GM19351 (cell line): ENCODE measurements at regions not wholly inside any gene's neighbourhood (a gene's known extent, or its start where the extent isn't known, plus 50 kb on each side); places are given as distances from the start of the nearest gene placed in this dataset.
A peak's percentile ranks its signal among the peaks of the same experiment; 100 is the strongest.

ENCODE experiments used
- ATAC-seq: cut with Tn5 transposase; IDR thresholded peaks from one replicate; pipeline ENCODE4 v1.9.1; 2021; ENCODE audit warnings: mild to moderate bottlenecking, moderate library complexity; ENCODE audit not compliant: unreplicated experiment

DNA sequence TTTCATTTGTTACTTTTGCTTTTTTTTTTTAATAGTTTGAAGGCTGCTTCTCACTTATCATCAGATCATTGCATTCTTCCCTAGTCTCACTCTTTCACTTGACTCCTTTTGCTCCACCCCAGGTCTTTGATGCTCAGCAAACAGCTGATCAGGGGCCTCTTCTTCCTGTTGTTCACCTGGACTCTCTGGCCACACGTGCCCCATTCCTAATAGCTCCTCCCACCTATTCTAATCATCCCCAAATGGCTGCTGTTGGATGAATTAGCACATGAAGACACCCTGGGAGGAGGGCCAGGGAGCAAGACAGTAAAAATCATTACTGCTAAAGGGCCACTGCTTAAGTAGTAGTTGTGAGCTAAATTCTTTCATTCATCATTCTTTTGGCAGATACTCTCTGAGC lies 119.5 kb downstream of the MAB21L3 start:
- no peak for ATAC-seq

- ATAC-seq = no peak
Measured at GRCh38 chr1:116231752-116232151, 120.6 kb downstream of the MAB21L3 start.

GRCh38 chr1:116232989-116233514 lies 121.9 kb downstream of the MAB21L3 start:
- no peak for ATAC-seq

DNA sequence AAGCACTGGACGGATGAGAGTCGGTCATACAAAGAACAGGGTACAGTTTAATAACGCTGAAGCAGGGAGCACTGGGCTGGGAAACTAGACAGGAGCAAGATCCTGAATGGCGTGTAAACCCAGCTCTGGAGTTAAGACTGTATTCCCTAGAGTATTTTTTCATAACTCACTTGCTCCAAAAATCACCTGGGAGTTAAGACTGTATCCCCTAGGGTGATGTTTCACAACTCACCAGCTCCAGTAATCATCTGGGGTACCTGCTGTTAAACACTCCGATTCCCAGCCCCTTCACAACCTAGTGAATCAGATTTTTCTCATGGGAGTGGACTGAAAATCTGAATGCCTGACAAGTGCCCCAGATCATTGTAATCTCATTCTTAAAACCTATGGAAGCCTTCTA lies 123.2 kb downstream of the MAB21L3 start:
- ATAC-seq = no peak

- ATAC-seq = no peak
Measured at GRCh38 chr1:116239916-116240315, 128.7 kb downstream of the MAB21L3 start.

DNA sequence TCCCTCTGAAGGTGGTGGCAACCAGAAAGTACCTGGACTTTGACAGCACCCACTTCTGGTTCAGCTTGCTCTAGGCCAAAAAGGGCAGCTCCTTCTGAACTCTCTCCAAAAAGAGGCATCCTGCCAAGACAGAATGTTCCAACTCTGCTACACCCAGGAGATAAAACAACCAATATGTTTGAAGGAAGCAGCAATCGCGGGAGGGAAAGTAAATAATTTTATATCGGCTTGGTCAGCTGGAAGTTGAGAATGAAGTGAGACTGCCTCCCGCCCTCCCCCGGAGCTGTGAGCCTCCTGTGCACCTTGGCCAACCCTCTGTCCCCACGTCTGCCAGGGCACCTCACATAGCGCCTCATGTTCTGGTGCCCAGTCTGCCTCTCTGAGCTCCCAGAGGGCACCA lies 130.3 kb upstream of the ATP1A1 start:
- no peak for ATAC-seq

DNA sequence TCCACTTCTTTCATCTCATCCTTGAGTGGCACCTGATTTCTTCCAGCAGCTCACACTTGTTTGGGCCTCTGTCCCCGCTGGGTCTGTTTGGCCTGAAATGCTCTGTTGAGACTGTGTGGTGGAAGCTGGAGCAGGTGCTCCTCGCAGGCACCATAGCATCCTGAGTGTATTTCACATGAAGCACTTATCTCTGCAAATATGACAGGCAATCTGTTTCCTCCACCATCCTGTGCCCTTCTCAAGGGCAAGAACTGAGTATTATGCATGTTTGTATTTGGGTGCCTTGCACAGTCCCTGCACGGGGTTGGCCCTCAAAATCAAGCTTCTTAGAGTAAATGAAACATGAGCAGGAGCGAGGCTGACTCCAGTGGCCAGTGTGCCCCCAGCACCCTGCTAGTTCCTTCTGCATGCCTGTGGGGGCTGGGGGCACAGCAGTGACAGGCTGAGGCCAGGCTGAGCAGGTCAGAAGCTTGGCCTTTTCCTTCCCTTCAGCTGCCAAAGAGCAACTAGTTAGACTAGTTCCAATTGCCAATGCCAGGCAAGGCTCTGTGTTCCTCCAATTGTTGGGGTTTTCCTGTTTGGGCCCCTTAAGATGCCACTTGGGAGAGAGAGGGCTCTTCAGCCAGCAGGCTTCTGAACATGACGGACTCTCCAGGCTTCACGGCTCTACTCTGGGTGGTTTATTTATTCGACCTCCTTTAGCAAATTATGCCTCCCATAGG lies 129.6 kb upstream of the ATP1A1 start:
- ATAC-seq = no peak

DNA sequence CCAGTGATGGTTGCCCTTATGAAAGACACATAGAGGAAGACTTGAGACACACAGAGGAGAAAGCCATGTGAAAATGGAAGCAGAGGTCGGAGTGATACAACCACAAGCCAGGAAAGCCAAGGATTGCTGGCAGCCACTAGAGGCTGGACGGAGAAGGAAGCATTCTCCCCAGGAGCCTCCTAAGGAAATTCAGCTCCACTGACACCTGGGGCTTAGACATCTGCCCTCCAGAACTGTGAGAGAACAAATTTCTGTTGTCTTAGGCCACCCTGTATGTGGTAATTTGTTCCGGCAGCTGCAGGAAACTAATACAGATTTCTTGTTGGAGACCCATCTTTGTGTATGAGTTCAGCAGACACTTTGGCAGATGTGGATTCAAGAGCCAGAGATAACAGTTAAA lies 126.9 kb upstream of the ATP1A1 start:
- no peak for ATAC-seq

- ATAC-seq = no peak
Measured at GRCh38 chr1:116252271-116252670, 120.8 kb upstream of the ATP1A1 start.

GRCh38 chr1:116252785-116253184 lies 120.3 kb upstream of the ATP1A1 start:
- no peak for ATAC-seq

DNA sequence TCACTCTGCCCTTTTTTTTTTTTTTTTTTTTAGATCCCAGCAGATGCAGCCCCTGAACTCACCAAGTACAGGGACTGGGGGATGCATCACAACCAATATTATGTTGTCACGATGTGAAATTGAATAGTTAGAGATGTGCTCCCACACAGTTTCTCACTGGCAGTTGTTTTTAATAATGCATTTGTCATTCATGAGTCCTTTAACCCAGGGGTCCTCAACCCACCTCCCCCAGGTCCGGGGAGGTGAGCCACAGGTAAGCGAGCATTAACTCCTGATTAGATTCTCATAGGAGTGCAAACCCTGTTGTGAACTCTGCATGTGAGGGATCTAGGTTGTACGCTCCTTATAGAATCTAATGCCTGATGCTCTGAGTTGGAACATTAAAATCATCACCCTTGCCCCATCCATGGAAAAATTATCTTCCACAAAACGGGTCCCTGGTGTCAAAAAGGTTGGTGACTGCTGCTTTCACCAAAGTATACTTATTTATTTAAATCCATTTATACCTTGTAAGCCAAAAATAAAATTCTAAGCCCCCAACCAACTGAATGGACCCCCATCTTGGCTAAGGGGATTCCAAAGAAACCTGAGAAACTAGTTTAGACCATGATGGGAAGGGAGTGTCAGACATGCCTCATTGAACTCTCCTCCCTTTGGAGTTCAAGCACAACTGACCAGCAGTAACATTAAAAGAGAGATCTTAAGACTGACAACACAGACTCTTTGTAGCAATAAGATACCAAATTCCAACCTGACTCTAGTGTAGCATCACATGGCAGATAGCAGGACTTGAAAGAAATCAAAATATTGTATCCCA lies 119.3 kb upstream of the ATP1A1 start:
- ATAC-seq = no peak

GRCh38 chr1:116254776-116255175 lies 118.3 kb upstream of the ATP1A1 start:
- no peak for ATAC-seq

- no peak for ATAC-seq
Measured at GRCh38 chr1:116255486-116256285, 117.4 kb upstream of the ATP1A1 start.

GRCh38 chr1:116256286-116256649 lies 116.8 kb upstream of the ATP1A1 start:
- no peak for ATAC-seq

DNA sequence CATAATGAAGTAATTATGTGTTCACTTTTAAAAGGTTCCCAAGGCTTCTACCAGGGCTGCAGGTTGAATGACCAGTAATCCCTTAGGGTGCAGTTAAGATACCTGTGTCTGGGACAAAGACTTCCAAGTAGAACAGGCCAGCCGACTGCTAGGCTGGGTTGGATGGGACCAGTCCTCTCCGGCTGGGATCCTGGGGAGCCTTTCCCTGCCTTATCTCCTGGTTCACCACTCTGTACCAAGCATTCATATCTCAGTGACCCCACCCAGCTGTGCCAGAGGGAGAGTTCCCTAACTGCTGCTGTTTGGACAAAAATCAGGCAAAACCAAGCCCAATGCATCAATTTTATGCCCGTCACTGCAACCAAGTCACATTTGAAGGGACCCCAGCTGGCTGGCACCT lies 116.2 kb upstream of the ATP1A1 start:
- ATAC-seq = no peak

DNA sequence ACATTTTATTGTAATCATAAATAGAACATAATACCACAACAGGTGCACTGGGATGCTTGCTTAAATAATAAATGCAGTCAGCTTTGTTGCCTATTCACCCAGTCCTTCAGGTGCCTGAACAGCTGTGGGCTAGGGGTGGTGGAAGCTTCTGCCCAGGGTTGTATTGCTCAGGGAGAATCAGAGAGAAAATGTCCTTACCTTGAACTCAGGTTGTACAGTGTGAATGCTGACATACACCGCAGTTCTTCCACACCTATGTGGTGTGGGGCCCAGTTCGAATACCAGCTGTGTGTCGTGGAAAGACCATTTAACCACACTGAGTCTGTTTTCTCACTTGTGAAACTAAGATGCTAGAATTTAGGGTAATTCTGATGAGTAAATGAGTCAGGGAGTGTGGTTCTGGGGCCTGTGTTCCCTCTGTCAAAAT lies 115.7 kb upstream of the ATP1A1 start:
- peak; percentile 87 for ATAC-seq

DNA sequence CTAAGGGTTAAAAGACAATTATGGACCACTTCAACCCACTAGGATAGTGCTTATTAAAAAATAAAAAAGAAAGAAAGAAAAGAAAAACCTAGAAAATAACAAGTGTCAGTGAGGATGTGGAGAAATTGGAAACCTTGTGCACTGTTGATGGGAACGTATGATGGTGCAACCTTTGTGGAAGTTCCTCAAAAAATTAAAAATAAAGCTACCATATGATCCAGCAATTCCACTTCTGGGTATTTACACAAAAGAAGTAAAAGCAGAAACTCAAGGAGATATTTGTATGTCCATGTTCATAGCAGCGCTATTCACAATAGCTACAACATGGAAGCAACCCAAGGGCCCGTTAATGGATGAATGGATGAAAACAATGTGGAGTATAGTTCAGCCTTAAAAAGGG lies 115.2 kb upstream of the ATP1A1 start:
- no peak for ATAC-seq

- ATAC-seq = no peak
Measured at GRCh38 chr1:116258668-116259419, 114.2 kb upstream of the ATP1A1 start.

DNA sequence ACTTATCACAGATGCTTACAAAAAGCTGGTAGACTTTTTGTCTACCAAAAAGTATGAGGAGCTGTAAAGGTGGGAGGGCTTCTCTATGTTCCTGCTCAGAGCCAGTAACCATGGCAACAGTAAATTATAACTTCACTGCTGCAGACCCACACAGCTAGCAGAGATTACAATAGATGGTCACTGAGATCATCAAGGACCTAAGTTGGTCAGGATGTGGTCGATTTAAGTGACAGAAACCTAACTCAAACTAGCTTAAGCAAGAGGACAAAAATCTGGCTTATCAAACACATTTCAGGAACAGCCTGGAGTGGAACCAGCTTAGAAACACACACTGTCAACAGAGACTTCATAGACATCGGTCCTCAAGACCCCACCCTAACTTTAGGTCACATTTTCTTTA lies 113.4 kb upstream of the ATP1A1 start:
- peak; percentile 41 for ATAC-seq

DNA sequence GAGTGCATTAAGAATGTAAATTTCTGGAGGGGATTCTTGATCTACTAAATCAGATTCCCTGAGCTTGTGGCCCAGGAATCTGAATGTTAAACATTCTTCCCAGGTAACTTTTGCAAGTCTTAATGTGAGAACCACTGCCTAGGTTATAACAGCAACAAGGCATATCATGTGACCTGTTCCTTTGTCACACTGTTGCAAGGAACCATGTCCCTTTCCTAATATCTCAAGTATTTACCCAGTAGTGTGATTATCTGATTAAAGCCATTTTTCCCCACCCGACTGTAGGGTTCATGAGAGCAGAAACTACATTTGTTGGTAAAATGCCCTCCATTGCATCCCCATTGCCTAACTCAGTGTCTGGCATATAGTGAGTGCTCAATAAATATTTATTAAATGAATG lies 112.9 kb upstream of the ATP1A1 start:
- no peak for ATAC-seq

DNA sequence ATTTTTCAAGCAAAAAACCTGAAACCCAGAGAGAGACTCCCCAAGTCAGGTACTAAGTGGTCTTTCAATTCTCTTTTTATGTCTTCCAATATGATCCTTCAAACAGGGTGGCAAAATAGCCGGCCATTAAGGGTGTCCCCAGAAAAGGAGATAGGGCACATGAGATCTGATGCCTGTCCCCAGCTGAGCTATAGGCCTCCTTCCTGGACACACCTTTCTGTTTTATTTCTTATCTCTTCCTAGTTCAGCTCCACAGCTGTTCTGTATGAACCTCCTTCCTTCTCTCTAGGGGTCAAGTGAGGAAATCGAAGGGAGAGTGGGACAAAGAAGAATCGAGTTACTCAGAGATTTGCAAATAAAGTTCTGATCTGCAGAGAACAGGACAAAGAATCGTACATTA lies 112.4 kb upstream of the ATP1A1 start:
- ATAC-seq = no peak
